HL-60 (cell line): ENCODE measurements at regions not wholly inside any gene's neighbourhood (a gene's known extent, or its start where the extent isn't known, plus 50 kb on each side); places are given as distances from the start of the nearest gene placed in this dataset.

Experiments used
- DNase-seq, 2 experiments: peaks; one replicate each; pipeline ENCODE4 v3.0.0-alpha.2; 2010 to 2020; ENCODE audit warnings: low read depth in 1 of 2, low spot score in 1 of 2
- H3K27ac ChIP-seq: fragments of 250-450 bp; sonication (Bioruptor Pico); replicated peaks from 2 replicates; pipeline ENCODE4 v1.5.1; 2020; ENCODE audit warnings: mild to moderate bottlenecking, moderate library complexity
- H3K27me3 ChIP-seq: fragments of 250-450 bp; sonication (Bioruptor Pico); 2 replicates; pipeline ENCODE4 v1.5.1; 2021; ENCODE audit warnings: mild to moderate bottlenecking, moderate library complexity; ENCODE audit not compliant: insufficient read depth, poor library complexity, severe bottlenecking
- H3K4me3 ChIP-seq: replicated peaks from 2 replicates; pipeline ENCODE4 v1.5.1; 2011; ENCODE audit warnings: mild to moderate bottlenecking, control low read depth, low read length; ENCODE audit not compliant: insufficient read depth
- CTCF ChIP-seq: IDR thresholded peaks from one replicate; pipeline ENCODE4 v1.5.1; 2011; ENCODE audit warnings: low read length, control low read depth, inconsistent platforms; ENCODE audit not compliant: insufficient read depth
- GABPA ChIP-seq: IDR thresholded peaks from 2 replicates; pipeline ENCODE4 v1.6.1; 2012; ENCODE audit warnings: low read depth
- POLR2AphosphoS5 ChIP-seq: IDR thresholded peaks from 2 replicates; pipeline ENCODE4 v1.6.1; 2012; ENCODE audit warnings: low read depth
- REST ChIP-seq: IDR thresholded peaks from 2 replicates; pipeline ENCODE4 v1.6.1; 2012; ENCODE audit warnings: low read depth; ENCODE audit not compliant: insufficient replicate concordance
- SPI1 ChIP-seq: IDR thresholded peaks from 2 replicates; pipeline ENCODE4 v1.6.1; 2012; ENCODE audit warnings: low read depth, mild to moderate bottlenecking, borderline replicate concordance

GRCh38 chr16:85258629-85259028 is 146.4 kb upstream of the CIBAR2 start:
- Histone ChIP-seq H3K4me3 (no peak overlapping the region), H3K27me3 (peaks cover 29% of the 10 kb centered on the region), H3K27ac (no peak overlapping the region)
- TF ChIP-seq GABPA (no peak), CTCF (no peak), POLR2AphosphoS5 (no peak), SPI1 (no peak), REST (no peak)
- DNase-seq = no peak

- no peak for TF ChIP-seq CTCF
- TF ChIP-seq REST = no peak
- no peak for TF ChIP-seq SPI1
- TF ChIP-seq POLR2AphosphoS5 = no peak
- no peak overlapping the region for H3K27ac ChIP-seq
- DNase-seq = no peak
- H3K4me3 ChIP-seq = no peak overlapping the region
- H3K27me3 ChIP-seq = peaks cover 29% of the 10 kb centered on the region
These were observed 147.0 kb upstream of the CIBAR2 start for GRCh38 chr16:85259115-85259831.

GRCh38 chr16:85259832-85260167 is 147.5 kb upstream of the CIBAR2 start:
- Histone ChIP-seq H3K27ac (no peak overlapping the region), H3K4me3 (no peak overlapping the region), H3K27me3 (peaks cover 29% of the 10 kb centered on the region)
- DNase-seq = no peak
- TF ChIP-seq SPI1 (no peak), CTCF (no peak), REST (no peak), GABPA (no peak), POLR2AphosphoS5 (no peak)
